ENCODE measurements at regions not wholly inside any gene's neighbourhood (a gene's known extent, or its start where the extent isn't known, plus 50 kb on each side); places are given as distances from the start of the nearest gene placed in this dataset.

GRCh38 chr9:4416467-4416866 lies 73.8 kb upstream of the SLC1A1 start:
- Mint-ChIP-seq H3K27me3 (ENCODE audit: low read depth, poor library complexity) (no peaks in the 10 kb centered on the region), H3K4me1 (peaks cover under 1% of the 10 kb centered on the region), H3K9me3 (no peaks in the 10 kb centered on the region), H3K4me3 (no peak overlapping the region), H3K36me3 (ENCODE audit: low read depth) (no peaks in the 10 kb centered on the region), H3K27ac (no peak overlapping the region)
- no peak for TF ChIP-seq CTCF (IDR thresholded peaks at IDR 0.05)
- DNase-seq, result no peak

- no peak for TF ChIP-seq CTCF (IDR thresholded peaks at IDR 0.05)
- no peak overlapping the region for H3K27ac Mint-ChIP-seq
- no peaks in the 10 kb centered on the region for H3K9me3 Mint-ChIP-seq
- H3K4me3 Mint-ChIP-seq, result no peak overlapping the region
- no peaks in the 10 kb centered on the region for H3K27me3 Mint-ChIP-seq (ENCODE audit: low read depth, poor library complexity)
- DNase-seq, result no peak
- H3K36me3 Mint-ChIP-seq (ENCODE audit: low read depth), result no peaks in the 10 kb centered on the region
- H3K4me1 Mint-ChIP-seq, result no peaks in the 10 kb centered on the region
Measured at GRCh38 chr9:4415281-4415680, 75.0 kb upstream of the SLC1A1 start.

- Mint-ChIP-seq H3K27me3 (ENCODE audit: low read depth, poor library complexity) (no peaks in the 10 kb centered on the region), H3K4me3 (no peak overlapping the region), H3K27ac (no peak overlapping the region), H3K36me3 (ENCODE audit: low read depth) (no peaks in the 10 kb centered on the region), H3K4me1 (no peaks in the 10 kb centered on the region), H3K9me3 (no peaks in the 10 kb centered on the region)
- DNase-seq, result no peak
- TF ChIP-seq CTCF (IDR thresholded peaks at IDR 0.05), result no peak
Measured at GRCh38 chr9:4413856-4414255, 76.4 kb upstream of the SLC1A1 start.

GRCh38 chr9:4404156-4404555 lies 86.1 kb upstream of the SLC1A1 start:
- H3K27ac Mint-ChIP-seq, result no peak overlapping the region
- H3K9me3 Mint-ChIP-seq, result peaks cover 53% of the 10 kb centered on the region
- H3K4me3 Mint-ChIP-seq, result no peak overlapping the region
- H3K4me1 Mint-ChIP-seq, result no peaks in the 10 kb centered on the region
- no peak for TF ChIP-seq CTCF (IDR thresholded peaks at IDR 0.05)
- H3K36me3 Mint-ChIP-seq (ENCODE audit: low read depth), result peaks cover 5% of the 10 kb centered on the region
- DNase-seq, result no peak
- peaks cover 3% of the 10 kb centered on the region for H3K27me3 Mint-ChIP-seq (ENCODE audit: low read depth, poor library complexity)

- Mint-ChIP-seq H3K36me3 (ENCODE audit: low read depth) (peaks cover 5% of the 10 kb centered on the region), H3K4me3 (no peak overlapping the region), H3K9me3 (peaks cover 50% of the 10 kb centered on the region), H3K4me1 (no peaks in the 10 kb centered on the region), H3K27me3 (ENCODE audit: low read depth, poor library complexity) (peaks cover 6% of the 10 kb centered on the region), H3K27ac (no peak overlapping the region)
- no peak for TF ChIP-seq CTCF (IDR thresholded peaks at IDR 0.05)
- no peak for DNase-seq
Measured at GRCh38 chr9:4402501-4402900, 87.8 kb upstream of the SLC1A1 start.

- no peak for DNase-seq
- peaks cover 34% of the 10 kb centered on the region for H3K9me3 Mint-ChIP-seq
- TF ChIP-seq CTCF (IDR thresholded peaks at IDR 0.05), result no peak
- H3K27ac Mint-ChIP-seq, result no peak overlapping the region
- H3K36me3 Mint-ChIP-seq (ENCODE audit: low read depth), result peaks cover 1% of the 10 kb centered on the region
- H3K27me3 Mint-ChIP-seq (ENCODE audit: low read depth, poor library complexity), result peaks cover 4% of the 10 kb centered on the region
- H3K4me3 Mint-ChIP-seq, result no peak overlapping the region
- no peaks in the 10 kb centered on the region for H3K4me1 Mint-ChIP-seq
Measured at GRCh38 chr9:4400731-4401130, 89.5 kb upstream of the SLC1A1 start.
